Activated naive CD4-positive, alpha-beta T cell (primary cell): ENCODE measurements at regions not wholly inside any gene's neighbourhood (a gene's known extent, or its start where the extent isn't known, plus 50 kb on each side); places are given as distances from the start of the nearest gene placed in this dataset.

Experiments
- DNase-seq, 4 experiments: peaks; one replicate each; lab custom pipeline; 2025; lab: John Stamatoyannopoulos, UW

- no peak for DNase-seq
Observed at GRCh38 chr16:11440657-11441012, 95.4 kb downstream of the RMI2 start.

- no peak for DNase-seq
Observed at GRCh38 chr16:11445486-11445885, 100.2 kb downstream of the RMI2 start.

GRCh38 chr16:11446566-11447119, 101.4 kb downstream of the RMI2 start:
- no peak for DNase-seq

GRCh38 chr16:11447272-11447671, 102.0 kb downstream of the RMI2 start:
- no peak for DNase-seq

- DNase-seq: no peak
Observed at GRCh38 chr16:11447836-11448235, 102.6 kb downstream of the RMI2 start.

GRCh38 chr16:11448796-11449416, 103.6 kb downstream of the RMI2 start:
- no peak for DNase-seq

- DNase-seq: no peak
Observed at GRCh38 chr16:11449716-11450115, 104.5 kb downstream of the RMI2 start.

GRCh38 chr16:11450136-11450535, 104.9 kb downstream of the RMI2 start:
- DNase-seq: no peak

- no peak for DNase-seq
Observed at GRCh38 chr16:11452298-11452697, 107.0 kb downstream of the RMI2 start.

- DNase-seq: no peak
Observed at GRCh38 chr16:11452746-11453389, 107.6 kb downstream of the RMI2 start.

GRCh38 chr16:11456741-11457140, 111.5 kb downstream of the RMI2 start:
- DNase-seq: no peak

GRCh38 chr16:11459722-11460121, 114.5 kb downstream of the RMI2 start:
- no peak for DNase-seq

GRCh38 chr16:11460820-11461594, 115.7 kb downstream of the RMI2 start:
- no peak for DNase-seq

- DNase-seq: no peak
Observed at GRCh38 chr16:11461595-11461990, 116.3 kb downstream of the RMI2 start.

- no peak for DNase-seq
Observed at GRCh38 chr16:11462036-11462435, 116.8 kb downstream of the RMI2 start.

- no peak for DNase-seq
Observed at GRCh38 chr16:11462861-11463260, 117.6 kb downstream of the RMI2 start.

GRCh38 chr16:11464241-11464640, 119.0 kb downstream of the RMI2 start:
- DNase-seq: no peak

GRCh38 chr16:11465675-11466074, 120.4 kb downstream of the RMI2 start:
- no peak for DNase-seq

- no peak for DNase-seq
Observed at GRCh38 chr16:11470676-11471415, 115.9 kb downstream of the LITAF start.

GRCh38 chr16:11471548-11471947, 115.2 kb downstream of the LITAF start:
- no peak for DNase-seq

- DNase-seq: no peak
Observed at GRCh38 chr16:11472410-11472809, 114.3 kb downstream of the LITAF start.

- no peak for DNase-seq
Observed at GRCh38 chr16:11472851-11473250, 113.9 kb downstream of the LITAF start.
